Sciatic nerve (tissue), 2 donors: ENCODE measurements at regions not wholly inside any gene's neighbourhood (a gene's known extent, or its start where the extent isn't known, plus 50 kb on each side); places are given as distances from the start of the nearest gene placed in this dataset.
"Not testable (repeated sequence)": the region's sequence is repeated elsewhere in the genome, so short reads cannot be mapped to it uniquely, and the experiment has no call there.

Source experiments
- ATAC-seq: fragments of 200-7000 bp; cut with Tn5 transposase; one replicate; pipeline ENCODE4 v1.9.1; 2020; ENCODE audit warnings: mild to moderate bottlenecking, moderate library complexity
- DNase-seq: peaks from one replicate; pipeline ENCODE4 v3.0.0-alpha.2; 2020; ENCODE audit warnings: low spot score
- intact Hi-C: fragments of 100-400 bp; cut with DNase I; formaldehyde crosslinking; loops from one replicate; pipeline ENCODE4 v1.14.2; 2022
- donor health status: DM: no; HTN: no; CAD: no.
- donor health status: DM: no; HTN: no; CAD: no.

DNA sequence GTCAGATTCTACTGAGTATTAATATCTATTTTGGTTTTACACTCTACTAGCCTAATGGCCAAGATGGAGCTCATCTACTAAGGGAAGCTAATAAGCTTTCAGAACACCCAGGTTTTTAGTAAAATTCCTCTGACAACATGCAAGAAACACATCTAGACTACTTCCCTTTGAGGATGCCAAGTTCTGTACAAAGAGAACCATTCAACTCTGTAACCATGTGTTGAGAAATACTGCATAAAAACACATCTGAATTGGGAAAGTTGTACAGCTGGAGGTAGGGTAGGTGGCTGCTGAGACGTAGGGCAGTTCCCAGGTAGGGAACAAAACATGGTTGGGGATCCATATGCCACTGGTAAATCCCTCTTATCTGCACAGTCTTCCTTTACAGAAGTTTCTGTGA lies 66.2 kb downstream of the SC5D start:
- ATAC-seq, result peak; percentile 94
- no peak for DNase-seq
- intact Hi-C loops, result no loop called here

GRCh38 chr11:121359591-121359990 lies 67.0 kb downstream of the SC5D start:
- intact Hi-C loops, result no loop called here
- DNase-seq (no peak), ATAC-seq (no peak)

GRCh38 chr11:121362955-121363354 lies 70.4 kb downstream of the SC5D start:
- intact Hi-C loops, ATAC-seq, DNase-seq: not testable (repeated sequence)

DNA sequence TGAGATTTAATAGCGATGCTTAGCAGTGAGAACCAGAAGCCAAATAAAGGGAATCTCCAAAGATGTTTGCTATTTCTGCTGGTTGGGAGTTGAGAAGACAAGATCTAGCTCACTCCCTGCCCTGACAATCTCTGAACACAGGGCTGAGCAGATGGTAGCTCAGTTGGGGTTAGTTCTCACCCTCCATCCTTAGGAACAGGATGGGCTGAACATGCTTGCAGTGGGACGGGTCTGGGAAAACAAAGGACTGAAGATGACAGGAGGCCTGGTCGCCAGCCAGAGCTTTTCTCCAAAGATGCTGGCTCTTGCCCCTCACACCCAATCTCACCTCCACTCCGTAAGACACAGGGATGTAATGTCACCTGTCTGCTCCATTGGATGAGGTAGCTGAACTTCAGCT lies 72.7 kb downstream of the SC5D start:
- no peak for DNase-seq
- intact Hi-C loops, result no loop called here
- ATAC-seq, result no peak

- DNase-seq, result no peak
- ATAC-seq, result no peak
- intact Hi-C loops, result no loop called here
Measured at GRCh38 chr11:121366038-121366437, 73.5 kb downstream of the SC5D start.

- ATAC-seq, result peak; percentile 64
- intact Hi-C loops, result no loop called here
Measured at GRCh38 chr11:121367001-121367843, 74.7 kb downstream of the SC5D start.

GRCh38 chr11:121367844-121368225 lies 75.3 kb downstream of the SC5D start:
- intact Hi-C loops, result no loop called here
- no peak for ATAC-seq
- no peak for DNase-seq

More at GRCh38 chr11:121367001-121367843, 74.7 kb downstream of the SC5D start:
- no peak for DNase-seq

DNA sequence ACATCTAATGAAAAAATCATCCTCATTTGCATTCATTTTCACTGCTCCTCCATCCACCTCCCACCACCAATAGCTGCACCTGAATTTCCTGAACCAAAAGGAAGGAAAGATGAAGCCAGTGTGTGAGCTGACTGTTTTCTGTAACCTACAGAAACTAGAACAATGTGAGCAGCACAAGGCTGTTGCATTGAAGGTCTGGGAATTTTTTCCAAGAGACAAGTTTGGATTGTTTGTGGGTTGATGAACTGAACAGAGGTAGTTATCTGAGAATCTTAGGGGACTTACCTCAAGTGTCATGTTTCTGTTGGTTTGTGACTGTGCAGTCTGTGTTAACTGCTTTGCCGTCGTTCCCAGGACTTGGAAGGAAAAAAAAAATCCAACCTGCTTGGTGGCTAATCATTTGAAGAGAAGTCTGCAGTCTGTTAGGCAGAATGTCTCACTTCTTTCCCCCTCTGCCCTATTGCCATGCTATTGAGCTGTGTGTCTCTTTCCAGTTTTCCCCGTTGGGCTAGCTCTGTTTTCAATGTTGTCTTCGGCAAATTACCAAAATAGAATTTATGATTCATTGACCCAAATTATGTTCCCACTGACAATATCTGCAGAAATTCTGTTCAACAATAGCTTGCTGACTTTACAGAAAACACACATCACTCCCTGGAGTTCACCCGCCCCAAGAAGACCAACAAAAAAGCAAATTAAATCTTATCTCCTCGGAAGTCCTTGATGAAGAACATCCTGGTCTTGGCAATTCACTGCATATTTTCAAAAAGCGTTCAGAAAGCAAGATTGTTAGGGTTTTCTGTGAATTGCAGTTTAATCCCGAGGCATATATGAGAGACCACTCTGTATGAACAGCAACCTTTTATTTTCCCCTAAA lies 76.0 kb downstream of the SC5D start:
- DNase-seq (no peak), ATAC-seq (no peak)
- intact Hi-C loops, result no loop called here

DNA sequence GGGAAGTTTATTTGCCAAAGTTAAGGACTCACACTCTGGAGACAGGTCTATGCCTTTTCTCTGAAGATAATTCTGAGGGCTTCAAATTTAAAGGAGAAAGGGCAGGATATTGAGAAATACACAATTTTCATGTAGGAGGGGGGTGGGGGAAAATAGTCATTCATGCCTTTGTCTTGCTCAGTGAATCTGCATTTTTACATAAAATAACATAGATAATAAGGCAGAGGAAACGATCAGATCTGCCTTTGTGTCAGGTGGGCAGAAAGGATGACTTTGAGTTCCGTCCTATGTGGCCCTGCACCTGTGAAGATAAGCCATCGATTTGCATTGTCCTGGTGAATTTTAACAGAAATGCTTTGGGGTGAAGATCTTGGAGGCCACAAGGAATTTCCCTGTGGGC lies 76.8 kb downstream of the SC5D start:
- intact Hi-C loops, result no loop called here
- no peak for ATAC-seq
- no peak for DNase-seq

- intact Hi-C loops, result no loop called here
- DNase-seq (no peak), ATAC-seq (no peak)
Measured at GRCh38 chr11:121372028-121372427, 79.5 kb downstream of the SC5D start.

DNA sequence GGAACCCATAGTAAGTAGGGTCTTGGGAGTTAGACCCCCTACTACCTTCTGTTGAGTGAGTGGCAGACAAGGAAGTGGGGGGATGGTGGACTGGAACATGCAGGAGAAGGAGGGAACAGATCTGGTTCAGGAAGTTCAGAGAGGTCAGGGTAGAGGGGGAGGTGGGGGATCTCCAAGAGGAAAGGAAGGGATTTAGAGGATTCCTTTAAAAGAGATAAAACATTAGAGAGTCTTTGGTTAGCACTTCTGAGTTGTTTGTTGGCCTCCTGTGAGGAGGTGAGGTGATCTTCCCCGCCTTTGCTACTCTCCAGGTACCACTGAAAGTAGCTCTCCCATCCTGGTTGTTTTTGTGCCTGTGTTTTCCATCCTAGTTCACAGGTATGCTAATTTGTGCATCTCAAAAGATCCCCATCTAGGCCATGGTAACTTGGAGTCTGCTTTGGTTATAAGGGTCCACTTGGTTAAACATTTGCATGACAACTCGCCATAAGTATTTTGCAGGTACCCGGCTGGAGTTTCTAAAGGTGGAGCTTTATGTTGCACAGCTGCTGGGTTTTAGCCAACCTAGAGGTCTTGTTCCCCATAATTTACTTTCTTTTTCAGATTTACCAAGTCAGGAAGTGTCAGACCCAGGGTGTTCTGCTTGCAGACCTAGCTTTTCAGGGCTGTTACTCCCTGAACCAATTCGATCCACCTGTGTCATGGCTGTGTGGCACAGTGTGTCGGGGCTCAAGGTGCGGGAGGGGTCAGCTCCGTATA lies 79.3 kb upstream of the SORL1 start:
- DNase-seq, result no peak
- no peak for ATAC-seq
- intact Hi-C loops, result no loop called here

GRCh38 chr11:121374286-121374985 lies 77.7 kb upstream of the SORL1 start:
- DNase-seq (no peak), ATAC-seq (no peak)
- intact Hi-C loops, result no loop called here

DNA sequence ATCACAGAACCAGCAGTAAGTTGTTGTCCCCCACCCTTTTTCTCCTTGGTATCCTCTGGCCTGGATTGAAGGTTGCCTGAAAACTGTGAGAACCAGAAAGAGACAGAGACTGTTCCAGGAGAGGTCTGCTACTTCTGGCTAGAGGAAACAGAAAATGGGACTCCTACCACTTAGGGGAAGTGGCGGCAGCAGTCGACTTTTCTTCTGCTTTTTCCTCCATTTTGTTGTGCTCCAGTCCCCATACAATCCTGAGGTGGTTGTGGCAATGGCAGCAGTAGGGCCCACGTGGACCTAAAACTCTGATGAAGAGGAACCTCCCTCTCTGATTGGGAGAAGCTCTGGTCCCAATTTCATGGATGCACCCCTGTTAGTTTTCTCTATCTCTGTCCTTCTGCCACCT lies 76.0 kb upstream of the SORL1 start:
- intact Hi-C loops, result no loop called here
- DNase-seq, result no peak
- no peak for ATAC-seq

- ATAC-seq, intact Hi-C loops, DNase-seq: not testable (repeated sequence)
Measured at GRCh38 chr11:121379145-121379810, 72.8 kb upstream of the SORL1 start.

GRCh38 chr11:121383716-121384115 lies 68.4 kb upstream of the SORL1 start:
- intact Hi-C loops, result no loop called here
- ATAC-seq, result no peak
- no peak for DNase-seq

GRCh38 chr11:121385688-121386087 lies 66.4 kb upstream of the SORL1 start:
- ATAC-seq, result no peak
- intact Hi-C loops, result no loop called here
- no peak for DNase-seq
